ENCODE measurements at regions not wholly inside any gene's neighbourhood (a gene's known extent, or its start where the extent isn't known, plus 50 kb on each side); places are given as distances from the start of the nearest gene placed in this dataset.

DNA sequence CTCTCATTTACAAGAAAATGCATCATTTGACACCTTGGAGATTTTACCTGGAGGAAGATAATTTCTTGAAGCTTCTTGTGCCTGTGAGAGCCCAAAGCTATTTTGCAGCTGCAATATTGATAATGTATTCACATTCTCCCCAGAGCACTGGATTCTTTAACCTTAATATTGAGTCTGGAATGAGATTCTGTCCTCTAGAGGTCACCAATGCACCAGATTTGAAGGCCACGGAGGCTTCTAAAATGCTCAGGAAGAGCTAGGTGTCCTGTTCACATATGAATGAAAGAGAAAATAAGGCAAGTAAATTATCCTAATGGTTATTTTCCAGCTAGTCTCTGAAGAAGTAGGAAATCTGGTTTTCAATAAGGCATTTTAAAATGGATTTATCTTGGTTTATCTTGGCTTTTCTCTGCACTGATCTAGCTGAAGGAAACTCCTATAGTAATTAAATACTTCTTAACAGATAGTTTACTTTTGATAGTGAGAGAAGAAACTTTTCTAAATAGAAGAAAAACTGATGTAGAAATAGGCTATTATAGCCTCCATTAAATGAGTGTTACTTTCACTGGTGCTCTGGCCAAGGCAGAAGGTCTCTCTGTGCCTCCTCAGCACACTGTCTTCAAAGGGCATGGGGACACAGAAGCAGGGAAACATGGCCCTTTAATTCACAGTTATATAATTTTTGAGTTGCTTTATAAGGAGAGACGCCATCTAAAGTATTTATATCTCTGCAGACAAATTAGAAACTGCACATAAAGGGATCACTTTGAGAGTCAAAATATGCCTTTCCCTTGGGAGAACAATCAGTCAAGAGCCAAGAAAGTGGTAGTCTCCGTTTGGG, 297.0 kb upstream of the ACTBL2 start:
- TF ChIP-seq CTCF (IDR thresholded peaks at IDR 0.05; ENCODE audit: low read length) (peak; percentile 69), EZH2 (optimal IDR thresholded peaks at IDR 0.05; ENCODE audit: low read depth, low read length) (no peak), EZH2phosphoT487 (IDR thresholded peaks at IDR 0.05; ENCODE audit: low read length) (no peak)

Data from MM.1S (cell line).